ENCODE measurements at regions not wholly inside any gene's neighbourhood (a gene's known extent, or its start where the extent isn't known, plus 50 kb on each side); places are given as distances from the start of the nearest gene placed in this dataset.

GRCh38 chr20:50302341-50303057 lies 111.9 kb downstream of the CEBPB start:
- TF ChIP-seq, protein P1, sequence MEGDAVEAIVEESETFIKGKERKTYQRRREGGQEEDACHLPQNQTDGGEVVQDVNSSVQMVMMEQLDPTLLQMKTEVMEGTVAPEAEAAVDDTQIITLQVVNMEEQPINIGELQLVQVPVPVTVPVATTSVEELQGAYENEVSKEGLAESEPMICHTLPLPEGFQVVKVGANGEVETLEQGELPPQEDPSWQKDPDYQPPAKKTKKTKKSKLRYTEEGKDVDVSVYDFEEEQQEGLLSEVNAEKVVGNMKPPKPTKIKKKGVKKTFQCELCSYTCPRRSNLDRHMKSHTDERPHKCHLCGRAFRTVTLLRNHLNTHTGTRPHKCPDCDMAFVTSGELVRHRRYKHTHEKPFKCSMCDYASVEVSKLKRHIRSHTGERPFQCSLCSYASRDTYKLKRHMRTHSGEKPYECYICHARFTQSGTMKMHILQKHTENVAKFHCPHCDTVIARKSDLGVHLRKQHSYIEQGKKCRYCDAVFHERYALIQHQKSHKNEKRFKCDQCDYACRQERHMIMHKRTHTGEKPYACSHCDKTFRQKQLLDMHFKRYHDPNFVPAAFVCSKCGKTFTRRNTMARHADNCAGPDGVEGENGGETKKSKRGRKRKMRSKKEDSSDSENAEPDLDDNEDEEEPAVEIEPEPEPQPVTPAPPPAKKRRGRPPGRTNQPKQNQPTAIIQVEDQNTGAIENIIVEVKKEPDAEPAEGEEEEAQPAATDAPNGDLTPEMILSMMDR (optimal IDR thresholded peaks at IDR 0.05 in 1 of 3, IDR thresholded peaks at IDR 0.05 in 1 of 3, conservative IDR thresholded peaks at IDR 0.05 in 1 of 3; ENCODE audit: extremely low read depth in 1 of 3, insufficient read depth in 2 of 3, low read length in 3 of 3): no peak
- no peak for TF ChIP-seq EZH2 (IDR thresholded peaks at IDR 0.05; ENCODE audit: low read length)
- DNase-seq (ENCODE audit: low read depth, low spot score) (no peak), FAIRE-seq (no peak)
- no peak overlapping the region for H2AFZ ChIP-seq (ENCODE audit: control insufficient read depth, low read length)
- H4K20me1 ChIP-seq (ENCODE audit: control insufficient read depth, extremely low read depth, insufficient read depth, low read length): no peaks in the 10 kb centered on the region
- no peak overlapping the region for H3K9ac ChIP-seq (ENCODE audit: control insufficient read depth, extremely low read depth, insufficient read depth, low read length)
- peaks cover 16% of the 10 kb centered on the region for H3K4me1 ChIP-seq (ENCODE audit: control insufficient read depth, extremely low read depth, insufficient read depth, low read length)
- H3K9me1 ChIP-seq (ENCODE audit: control insufficient read depth, extremely low read depth, insufficient read depth, low read length): no peaks in the 10 kb centered on the region
- no peaks in the 10 kb centered on the region for H3K36me3 ChIP-seq (ENCODE audit: control insufficient read depth in 2 of 2, extremely low read depth in 1 of 2, insufficient read depth in 2 of 2, low read length in 2 of 2)
- no peak overlapping the region for H3K27ac ChIP-seq (ENCODE audit: control insufficient read depth, insufficient read depth, low read length)
- no peak overlapping the region for H3K4me3 ChIP-seq (ENCODE audit: control insufficient read depth in 2 of 3, extremely low read depth in 1 of 3, insufficient read depth in 2 of 3, low read depth in 1 of 3, low read length in 3 of 3)
- H3K79me2 ChIP-seq (ENCODE audit: control insufficient read depth, insufficient read depth, low read length): no peaks in the 10 kb centered on the region
- H3K27me3 ChIP-seq (ENCODE audit: control insufficient read depth, extremely low read depth, insufficient read depth, low read length): no peaks in the 10 kb centered on the region
- dilution Hi-C loops (cut with MboI; ENCODE audit: extremely low pct_ligation_motif_present, low sequenced_read_pairs): no loop called here
- no peaks in the 10 kb centered on the region for H3K9me3 ChIP-seq (ENCODE audit: control insufficient read depth, low read depth, low read length)
- H3K4me2 ChIP-seq (ENCODE audit: control insufficient read depth, extremely low read depth, insufficient read depth, low read depth, low read length): no peak overlapping the region

- Histone ChIP-seq H3K27me3 (ENCODE audit: control insufficient read depth, extremely low read depth, insufficient read depth, low read length) (no peaks in the 10 kb centered on the region), H3K9me3 (ENCODE audit: control insufficient read depth, low read depth, low read length) (no peaks in the 10 kb centered on the region), H3K4me1 (ENCODE audit: control insufficient read depth, extremely low read depth, insufficient read depth, low read length) (peaks cover 16% of the 10 kb centered on the region), H3K9me1 (ENCODE audit: control insufficient read depth, extremely low read depth, insufficient read depth, low read length) (no peaks in the 10 kb centered on the region), H3K36me3 (ENCODE audit: control insufficient read depth in 2 of 2, extremely low read depth in 1 of 2, insufficient read depth in 2 of 2, low read length in 2 of 2) (no peaks in the 10 kb centered on the region), H3K4me2 (ENCODE audit: control insufficient read depth, extremely low read depth, insufficient read depth, low read depth, low read length) (no peak overlapping the region), H2AFZ (ENCODE audit: control insufficient read depth, low read length) (no peak overlapping the region), H4K20me1 (ENCODE audit: control insufficient read depth, extremely low read depth, insufficient read depth, low read length) (no peaks in the 10 kb centered on the region), H3K79me2 (ENCODE audit: control insufficient read depth, insufficient read depth, low read length) (no peaks in the 10 kb centered on the region), H3K27ac (ENCODE audit: control insufficient read depth, insufficient read depth, low read length) (no peak overlapping the region), H3K9ac (ENCODE audit: control insufficient read depth, extremely low read depth, insufficient read depth, low read length) (no peak overlapping the region), H3K4me3 (ENCODE audit: control insufficient read depth in 2 of 3, extremely low read depth in 1 of 3, insufficient read depth in 2 of 3, low read depth in 1 of 3, low read length in 3 of 3) (no peak overlapping the region)
- FAIRE-seq (no peak), DNase-seq (ENCODE audit: low read depth, low spot score) (no peak)
- TF ChIP-seq EZH2 (IDR thresholded peaks at IDR 0.05; ENCODE audit: low read length): no peak
- TF ChIP-seq, protein P1 (optimal IDR thresholded peaks at IDR 0.05 in 1 of 3, IDR thresholded peaks at IDR 0.05 in 1 of 3, conservative IDR thresholded peaks at IDR 0.05 in 1 of 3; ENCODE audit: extremely low read depth in 1 of 3, insufficient read depth in 2 of 3, low read length in 3 of 3): no peak
- dilution Hi-C loops (cut with MboI; ENCODE audit: extremely low pct_ligation_motif_present, low sequenced_read_pairs): no loop called here
Measured at GRCh38 chr20:50303573-50304500, 113.2 kb downstream of the CEBPB start.

Measured in keratinocyte (primary cell).